C4-2B (cell line): ENCODE measurements at regions not wholly inside any gene's neighbourhood (a gene's known extent, or its start where the extent isn't known, plus 50 kb on each side); places are given as distances from the start of the nearest gene placed in this dataset.

Source experiments
- CTCF ChIP-seq: fragments of 450-650 bp; conservative IDR thresholded peaks from 2 replicates; pipeline ENCODE4 v1.5.1; 2017; ENCODE audit warnings: mild to moderate bottlenecking
- ZFX ChIP-seq: fragments of 450-650 bp; IDR thresholded peaks from 2 replicates; pipeline ENCODE4 v1.6.1; 2017

GRCh38 chr1:4044967-4045366, 144.9 kb upstream of the C1orf174 start:
- TF ChIP-seq CTCF: no peak
- TF ChIP-seq ZFX: no peak
